DOHH2 (cell line): ENCODE measurements at regions not wholly inside any gene's neighbourhood (a gene's known extent, or its start where the extent isn't known, plus 50 kb on each side); places are given as distances from the start of the nearest gene placed in this dataset.

Source experiments
- EZH2phosphoT487 ChIP-seq: fragments of 200-600 bp; sonication (generic); IDR thresholded peaks from 2 replicates; pipeline ENCODE4 v1.6.1; 2017; ENCODE audit warnings: borderline replicate concordance, mild to moderate bottlenecking, antibody characterized with exemption, low read length, moderate library complexity, mixed read lengths
- TF ChIP-seq, protein P1 (sequence below): fragments of 200-600 bp; sonication (generic); IDR thresholded peaks from one replicate; pipeline ENCODE4 v1.5.1; 2014; ENCODE audit warnings: antibody characterized with exemption, mild to moderate bottlenecking, low read depth, low read length; ENCODE audit not compliant: poor library complexity, severe bottlenecking

GRCh38 chr10:108338146-108338545 is 1173.6 kb upstream of the SORCS1 start:
- TF ChIP-seq, protein P1, sequence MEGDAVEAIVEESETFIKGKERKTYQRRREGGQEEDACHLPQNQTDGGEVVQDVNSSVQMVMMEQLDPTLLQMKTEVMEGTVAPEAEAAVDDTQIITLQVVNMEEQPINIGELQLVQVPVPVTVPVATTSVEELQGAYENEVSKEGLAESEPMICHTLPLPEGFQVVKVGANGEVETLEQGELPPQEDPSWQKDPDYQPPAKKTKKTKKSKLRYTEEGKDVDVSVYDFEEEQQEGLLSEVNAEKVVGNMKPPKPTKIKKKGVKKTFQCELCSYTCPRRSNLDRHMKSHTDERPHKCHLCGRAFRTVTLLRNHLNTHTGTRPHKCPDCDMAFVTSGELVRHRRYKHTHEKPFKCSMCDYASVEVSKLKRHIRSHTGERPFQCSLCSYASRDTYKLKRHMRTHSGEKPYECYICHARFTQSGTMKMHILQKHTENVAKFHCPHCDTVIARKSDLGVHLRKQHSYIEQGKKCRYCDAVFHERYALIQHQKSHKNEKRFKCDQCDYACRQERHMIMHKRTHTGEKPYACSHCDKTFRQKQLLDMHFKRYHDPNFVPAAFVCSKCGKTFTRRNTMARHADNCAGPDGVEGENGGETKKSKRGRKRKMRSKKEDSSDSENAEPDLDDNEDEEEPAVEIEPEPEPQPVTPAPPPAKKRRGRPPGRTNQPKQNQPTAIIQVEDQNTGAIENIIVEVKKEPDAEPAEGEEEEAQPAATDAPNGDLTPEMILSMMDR, result no peak
- TF ChIP-seq EZH2phosphoT487, result no peak
